Spleen (tissue), 7 donors: ENCODE measurements at regions not wholly inside any gene's neighbourhood (a gene's known extent, or its start where the extent isn't known, plus 50 kb on each side); places are given as distances from the start of the nearest gene placed in this dataset.

Experiments
- CTCF ChIP-seq, 11 experiments: fragments of 200-600 bp in 7 of 11; fragments of 450-650 bp in 4 of 11; sonication (generic) in 4 of 11; IDR thresholded peaks in 8 of 11; conservative IDR thresholded peaks in 3 of 11; 1 replicate in 7 of 11; 2 replicates in 4 of 11; pipeline versions ENCODE4 v1.4.0 to v1.8.0; 2016 to 2021; ENCODE audit warnings: antibody characterized with exemption in 11 of 11, inconsistent platforms in 4 of 11, mild to moderate bottlenecking in 1 of 11
- POLR2A ChIP-seq, 3 donors: fragments of 450-650 bp; IDR thresholded peaks; one replicate each; pipeline ENCODE4 v1.5.1; 2017; ENCODE audit warnings: antibody characterized with exemption in 3 of 3, mild to moderate bottlenecking in 1 of 3
- POLR2AphosphoS5 ChIP-seq, 3 donors: sonication (generic); formaldehyde crosslinking; IDR thresholded peaks; one replicate each; pipeline ENCODE4 v1.5.1; 2017; ENCODE audit warnings: antibody characterized with exemption in 3 of 3
- donor health status: DM: no; HTN: no; CAD: no; lungs with moderate emphysema.
- donor health status: DM: no; HTN: no; CAD: no.
- donor health status: DM: no; HTN: no; CAD: no.

GRCh38 chr3:59189939-59190338 is 140.1 kb upstream of the CFAP20DC start:
- TF ChIP-seq POLR2A (IDR thresholded peaks at IDR 0.05) (no peak), CTCF (IDR thresholded peaks at IDR 0.05 in 8 of 11, conservative IDR thresholded peaks at IDR 0.05 in 3 of 11) (no peak), POLR2AphosphoS5 (IDR thresholded peaks at IDR 0.05) (no peak)
